ENCODE measurements at regions not wholly inside any gene's neighbourhood (a gene's known extent, or its start where the extent isn't known, plus 50 kb on each side); places are given as distances from the start of the nearest gene placed in this dataset.

DNA sequence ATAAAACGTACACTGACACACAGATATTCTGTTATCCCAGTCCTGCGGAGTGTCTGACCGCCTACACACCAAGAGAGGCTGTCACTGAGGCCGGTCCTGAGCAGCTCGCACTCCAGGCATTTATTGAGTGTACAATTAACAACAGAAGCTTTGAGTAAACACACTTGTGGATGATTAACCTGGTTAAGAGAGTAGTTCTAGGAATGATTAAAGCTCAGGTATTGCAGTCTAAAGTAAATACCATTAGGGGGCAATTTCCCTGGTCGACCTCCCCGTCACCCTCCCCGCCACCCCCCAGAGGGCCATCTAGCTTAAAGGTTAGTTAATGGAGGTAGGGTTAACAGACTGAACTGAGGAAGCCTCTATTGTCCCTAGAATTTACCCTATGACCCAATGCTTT, 1278.5 kb downstream of the NSUN3 start (continued):
- TF ChIP-seq, protein P1, sequence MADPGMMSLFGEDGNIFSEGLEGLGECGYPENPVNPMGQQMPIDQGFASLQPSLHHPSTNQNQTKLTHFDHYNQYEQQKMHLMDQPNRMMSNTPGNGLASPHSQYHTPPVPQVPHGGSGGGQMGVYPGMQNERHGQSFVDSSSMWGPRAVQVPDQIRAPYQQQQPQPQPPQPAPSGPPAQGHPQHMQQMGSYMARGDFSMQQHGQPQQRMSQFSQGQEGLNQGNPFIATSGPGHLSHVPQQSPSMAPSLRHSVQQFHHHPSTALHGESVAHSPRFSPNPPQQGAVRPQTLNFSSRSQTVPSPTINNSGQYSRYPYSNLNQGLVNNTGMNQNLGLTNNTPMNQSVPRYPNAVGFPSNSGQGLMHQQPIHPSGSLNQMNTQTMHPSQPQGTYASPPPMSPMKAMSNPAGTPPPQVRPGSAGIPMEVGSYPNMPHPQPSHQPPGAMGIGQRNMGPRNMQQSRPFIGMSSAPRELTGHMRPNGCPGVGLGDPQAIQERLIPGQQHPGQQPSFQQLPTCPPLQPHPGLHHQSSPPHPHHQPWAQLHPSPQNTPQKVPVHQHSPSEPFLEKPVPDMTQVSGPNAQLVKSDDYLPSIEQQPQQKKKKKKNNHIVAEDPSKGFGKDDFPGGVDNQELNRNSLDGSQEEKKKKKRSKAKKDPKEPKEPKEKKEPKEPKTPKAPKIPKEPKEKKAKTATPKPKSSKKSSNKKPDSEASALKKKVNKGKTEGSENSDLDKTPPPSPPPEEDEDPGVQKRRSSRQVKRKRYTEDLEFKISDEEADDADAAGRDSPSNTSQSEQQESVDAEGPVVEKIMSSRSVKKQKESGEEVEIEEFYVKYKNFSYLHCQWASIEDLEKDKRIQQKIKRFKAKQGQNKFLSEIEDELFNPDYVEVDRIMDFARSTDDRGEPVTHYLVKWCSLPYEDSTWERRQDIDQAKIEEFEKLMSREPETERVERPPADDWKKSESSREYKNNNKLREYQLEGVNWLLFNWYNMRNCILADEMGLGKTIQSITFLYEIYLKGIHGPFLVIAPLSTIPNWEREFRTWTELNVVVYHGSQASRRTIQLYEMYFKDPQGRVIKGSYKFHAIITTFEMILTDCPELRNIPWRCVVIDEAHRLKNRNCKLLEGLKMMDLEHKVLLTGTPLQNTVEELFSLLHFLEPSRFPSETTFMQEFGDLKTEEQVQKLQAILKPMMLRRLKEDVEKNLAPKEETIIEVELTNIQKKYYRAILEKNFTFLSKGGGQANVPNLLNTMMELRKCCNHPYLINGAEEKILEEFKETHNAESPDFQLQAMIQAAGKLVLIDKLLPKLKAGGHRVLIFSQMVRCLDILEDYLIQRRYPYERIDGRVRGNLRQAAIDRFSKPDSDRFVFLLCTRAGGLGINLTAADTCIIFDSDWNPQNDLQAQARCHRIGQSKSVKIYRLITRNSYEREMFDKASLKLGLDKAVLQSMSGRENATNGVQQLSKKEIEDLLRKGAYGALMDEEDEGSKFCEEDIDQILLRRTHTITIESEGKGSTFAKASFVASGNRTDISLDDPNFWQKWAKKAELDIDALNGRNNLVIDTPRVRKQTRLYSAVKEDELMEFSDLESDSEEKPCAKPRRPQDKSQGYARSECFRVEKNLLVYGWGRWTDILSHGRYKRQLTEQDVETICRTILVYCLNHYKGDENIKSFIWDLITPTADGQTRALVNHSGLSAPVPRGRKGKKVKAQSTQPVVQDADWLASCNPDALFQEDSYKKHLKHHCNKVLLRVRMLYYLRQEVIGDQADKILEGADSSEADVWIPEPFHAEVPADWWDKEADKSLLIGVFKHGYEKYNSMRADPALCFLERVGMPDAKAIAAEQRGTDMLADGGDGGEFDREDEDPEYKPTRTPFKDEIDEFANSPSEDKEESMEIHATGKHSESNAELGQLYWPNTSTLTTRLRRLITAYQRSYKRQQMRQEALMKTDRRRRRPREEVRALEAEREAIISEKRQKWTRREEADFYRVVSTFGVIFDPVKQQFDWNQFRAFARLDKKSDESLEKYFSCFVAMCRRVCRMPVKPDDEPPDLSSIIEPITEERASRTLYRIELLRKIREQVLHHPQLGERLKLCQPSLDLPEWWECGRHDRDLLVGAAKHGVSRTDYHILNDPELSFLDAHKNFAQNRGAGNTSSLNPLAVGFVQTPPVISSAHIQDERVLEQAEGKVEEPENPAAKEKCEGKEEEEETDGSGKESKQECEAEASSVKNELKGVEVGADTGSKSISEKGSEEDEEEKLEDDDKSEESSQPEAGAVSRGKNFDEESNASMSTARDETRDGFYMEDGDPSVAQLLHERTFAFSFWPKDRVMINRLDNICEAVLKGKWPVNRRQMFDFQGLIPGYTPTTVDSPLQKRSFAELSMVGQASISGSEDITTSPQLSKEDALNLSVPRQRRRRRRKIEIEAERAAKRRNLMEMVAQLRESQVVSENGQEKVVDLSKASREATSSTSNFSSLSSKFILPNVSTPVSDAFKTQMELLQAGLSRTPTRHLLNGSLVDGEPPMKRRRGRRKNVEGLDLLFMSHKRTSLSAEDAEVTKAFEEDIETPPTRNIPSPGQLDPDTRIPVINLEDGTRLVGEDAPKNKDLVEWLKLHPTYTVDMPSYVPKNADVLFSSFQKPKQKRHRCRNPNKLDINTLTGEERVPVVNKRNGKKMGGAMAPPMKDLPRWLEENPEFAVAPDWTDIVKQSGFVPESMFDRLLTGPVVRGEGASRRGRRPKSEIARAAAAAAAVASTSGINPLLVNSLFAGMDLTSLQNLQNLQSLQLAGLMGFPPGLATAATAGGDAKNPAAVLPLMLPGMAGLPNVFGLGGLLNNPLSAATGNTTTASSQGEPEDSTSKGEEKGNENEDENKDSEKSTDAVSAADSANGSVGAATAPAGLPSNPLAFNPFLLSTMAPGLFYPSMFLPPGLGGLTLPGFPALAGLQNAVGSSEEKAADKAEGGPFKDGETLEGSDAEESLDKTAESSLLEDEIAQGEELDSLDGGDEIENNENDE (IDR thresholded peaks at IDR 0.05; ENCODE audit: insufficient replicate concordance, low read length): no peak

Data from H1 (cell line).